ENCODE measurements at regions not wholly inside any gene's neighbourhood (a gene's known extent, or its start where the extent isn't known, plus 50 kb on each side); places are given as distances from the start of the nearest gene placed in this dataset.

DNA sequence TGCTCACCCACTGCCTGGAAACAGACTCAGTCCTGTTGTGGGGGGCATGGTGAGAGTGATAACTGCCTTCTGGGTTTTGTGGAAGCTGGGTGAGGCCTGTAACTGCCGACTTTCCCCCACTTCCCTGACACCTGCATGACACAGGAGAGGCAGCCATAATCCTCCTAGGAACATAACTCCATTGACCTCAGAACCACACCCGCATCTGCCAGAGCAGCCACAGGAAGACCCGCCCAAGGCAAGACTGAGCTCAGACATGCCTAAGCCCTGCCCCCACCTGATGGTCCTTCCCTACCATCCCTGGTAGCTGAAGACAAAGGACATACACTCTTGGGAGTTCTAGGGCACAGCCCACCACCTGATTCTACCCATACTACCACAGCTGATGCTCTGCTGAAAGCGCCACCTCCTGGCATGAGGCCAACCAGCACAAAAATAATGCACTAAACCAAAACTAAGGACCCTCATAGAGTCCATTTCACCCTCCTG, 326.7 kb downstream of the RBM26 start:
- FAIRE-seq: no peak

- FAIRE-seq: no peak
Observed at GRCh38 chr13:79075703-79076102, 330.4 kb downstream of the RBM26 start.

- no peak for FAIRE-seq
Observed at GRCh38 chr13:79070343-79070974, 335.6 kb downstream of the RBM26 start.

DNA sequence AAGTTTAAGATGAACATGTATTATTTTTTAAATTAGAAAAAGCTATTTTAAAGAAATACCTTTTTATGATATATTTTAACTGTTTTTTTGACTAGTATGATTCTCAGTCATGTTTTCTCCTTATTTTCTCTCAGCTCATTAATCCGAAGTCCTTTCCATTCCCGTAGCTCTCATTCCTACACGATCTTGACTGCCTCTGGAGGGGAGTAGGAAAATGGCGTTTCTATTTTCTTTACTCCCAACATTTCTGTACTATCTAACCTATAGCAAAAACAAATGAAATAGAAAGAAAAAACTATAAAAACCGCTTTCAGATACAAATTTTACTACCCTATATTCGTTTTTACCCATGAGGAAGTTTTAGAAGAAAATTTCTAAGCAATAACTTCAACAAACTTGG, 343.8 kb downstream of the RBM26 start:
- FAIRE-seq: no peak

GRCh38 chr13:79060216-79060615, 345.8 kb downstream of the RBM26 start:
- FAIRE-seq: no peak

DNA sequence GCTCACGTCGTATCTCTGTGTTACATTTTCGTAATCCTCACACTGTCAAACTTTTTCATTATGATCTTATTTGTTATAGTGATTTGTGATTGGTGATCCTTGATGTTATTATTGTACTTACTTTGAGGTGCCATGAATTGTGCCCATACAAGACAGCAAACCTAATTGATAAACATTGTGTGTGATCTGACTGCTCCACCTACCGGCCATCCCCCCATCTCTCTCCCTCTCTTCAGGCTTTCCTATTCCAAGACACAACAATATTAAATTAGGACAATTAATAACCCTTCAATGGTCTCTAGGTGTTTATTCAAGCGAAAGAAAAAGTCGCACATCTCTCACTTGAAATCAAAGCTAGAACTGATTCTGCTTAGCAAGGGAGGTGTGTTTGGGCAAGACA, 349.3 kb downstream of the RBM26 start:
- FAIRE-seq: no peak

GRCh38 chr13:79051472-79051871, 354.6 kb downstream of the RBM26 start:
- FAIRE-seq: no peak

DNA sequence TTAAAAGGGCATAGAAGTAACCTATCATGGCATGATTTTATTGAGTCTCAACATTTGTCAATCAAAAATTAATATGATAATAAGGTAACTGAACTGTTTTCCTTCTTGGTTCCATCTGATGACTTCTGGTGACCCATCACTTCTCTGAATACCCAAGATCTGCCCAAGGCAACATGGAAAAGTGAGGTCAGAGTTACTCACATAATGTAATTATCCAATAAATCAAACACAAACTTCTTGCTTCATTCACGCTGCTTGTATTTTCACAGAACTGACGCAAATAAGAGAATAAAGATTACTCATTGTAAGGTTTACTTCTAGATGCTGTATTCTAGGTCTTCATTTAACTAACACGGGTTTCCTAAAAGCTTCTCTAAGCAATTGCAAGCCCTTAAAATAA, 361.6 kb downstream of the RBM26 start:
- no peak for FAIRE-seq

GRCh38 chr13:79043208-79043607, 362.8 kb downstream of the RBM26 start:
- FAIRE-seq: no peak

GRCh38 chr13:79037197-79037596, 368.9 kb downstream of the RBM26 start:
- FAIRE-seq: no peak

DNA sequence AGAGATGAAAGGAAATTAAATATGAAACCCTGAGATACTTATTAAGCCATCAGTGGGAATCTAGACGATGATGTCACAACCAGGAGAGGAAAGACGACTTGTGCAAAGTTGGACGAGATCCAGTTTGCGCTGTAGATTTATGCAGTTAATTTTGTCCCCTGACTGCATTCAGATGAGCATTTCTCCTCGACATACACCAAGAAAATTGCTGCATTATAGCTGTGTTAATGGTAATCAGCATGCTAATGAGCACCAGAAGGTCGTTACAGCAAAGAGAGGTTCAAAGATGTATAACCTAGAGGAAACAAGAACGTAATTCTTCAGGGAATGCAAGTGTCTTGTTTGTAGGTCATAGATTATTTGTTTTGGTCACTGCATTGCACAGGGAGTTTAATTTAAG, 371.7 kb downstream of the RBM26 start:
- no peak for FAIRE-seq

GRCh38 chr13:79030513-79030912, 371.6 kb upstream of the OBI1 start:
- no peak for FAIRE-seq

DNA sequence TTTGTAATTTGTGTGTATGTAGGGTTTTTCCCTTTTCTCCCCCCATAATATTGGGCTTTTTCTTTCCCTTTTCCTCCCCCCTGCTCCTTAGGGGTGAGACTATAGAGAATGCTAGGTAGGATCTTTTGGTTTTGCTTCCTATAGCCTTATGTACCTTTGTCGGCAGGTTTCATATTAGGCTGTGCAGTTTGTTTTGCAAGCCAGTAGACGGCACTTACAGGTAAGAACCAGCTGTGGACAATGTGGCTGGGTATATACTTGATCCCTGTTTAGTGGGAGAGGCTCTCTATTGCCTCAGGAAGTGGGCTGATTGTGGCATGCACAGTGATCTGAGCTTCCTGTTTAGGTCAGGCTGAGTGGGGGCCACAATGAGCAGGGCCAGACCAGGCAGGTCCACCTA, 359.2 kb upstream of the OBI1 start:
- no peak for FAIRE-seq

DNA sequence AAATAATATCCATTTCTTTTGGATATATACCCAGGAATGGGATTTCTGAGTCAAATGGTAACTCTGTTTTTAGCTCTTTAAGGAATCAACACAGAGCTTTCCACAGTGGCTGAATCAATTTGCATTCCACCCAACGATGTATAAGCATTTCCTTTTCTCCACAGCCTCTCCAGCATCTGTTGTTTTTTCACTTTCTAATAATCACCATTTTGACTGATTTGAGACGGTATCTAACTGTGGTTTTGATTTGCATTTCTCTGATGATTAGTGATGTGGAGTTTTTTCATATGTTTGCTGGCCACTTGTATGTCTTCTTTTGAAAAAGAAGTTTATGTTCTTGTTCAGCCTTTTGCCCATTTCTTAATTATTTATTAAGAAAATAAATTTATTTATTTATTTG, 352.2 kb upstream of the OBI1 start:
- FAIRE-seq: no peak

- no peak for FAIRE-seq
Observed at GRCh38 chr13:79003989-79004898, 345.3 kb upstream of the OBI1 start.

- FAIRE-seq: no peak
Observed at GRCh38 chr13:78999494-78999893, 340.5 kb upstream of the OBI1 start.

- no peak for FAIRE-seq
Observed at GRCh38 chr13:78998630-78999315, 339.8 kb upstream of the OBI1 start.

DNA sequence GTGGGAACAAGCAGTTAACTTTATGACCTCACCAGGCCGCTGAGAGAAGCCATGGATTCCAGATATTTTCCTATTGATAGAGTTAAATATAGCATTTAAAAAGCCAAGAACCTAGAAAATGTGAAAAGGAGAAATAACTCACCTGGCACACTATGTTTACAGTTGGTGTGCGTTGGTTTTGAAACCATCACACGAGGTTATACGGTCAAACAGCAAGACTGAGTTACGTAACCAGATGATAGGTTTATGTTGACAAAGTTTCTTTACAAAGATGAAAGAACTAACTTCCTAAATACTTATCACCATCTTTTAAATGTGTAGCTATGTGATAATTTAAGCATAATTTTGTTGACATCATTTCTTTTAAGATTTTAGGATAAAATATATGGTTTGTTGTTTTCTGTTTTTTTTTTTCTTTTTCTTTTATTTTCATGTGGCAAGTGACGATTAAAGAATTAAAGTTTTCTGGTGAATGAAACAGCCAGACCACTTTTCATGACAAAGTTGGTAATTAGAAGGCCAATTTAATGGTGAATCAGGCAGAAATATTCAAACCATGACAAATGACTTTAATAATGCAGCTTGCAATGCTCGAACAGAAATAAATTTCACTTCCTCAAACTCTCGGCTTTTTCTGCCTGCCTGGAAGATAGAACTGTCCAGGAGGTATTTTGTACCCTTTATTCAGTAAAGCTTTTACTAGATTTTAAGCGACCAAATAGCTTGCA, 339.1 kb upstream of the OBI1 start:
- FAIRE-seq: no peak

DNA sequence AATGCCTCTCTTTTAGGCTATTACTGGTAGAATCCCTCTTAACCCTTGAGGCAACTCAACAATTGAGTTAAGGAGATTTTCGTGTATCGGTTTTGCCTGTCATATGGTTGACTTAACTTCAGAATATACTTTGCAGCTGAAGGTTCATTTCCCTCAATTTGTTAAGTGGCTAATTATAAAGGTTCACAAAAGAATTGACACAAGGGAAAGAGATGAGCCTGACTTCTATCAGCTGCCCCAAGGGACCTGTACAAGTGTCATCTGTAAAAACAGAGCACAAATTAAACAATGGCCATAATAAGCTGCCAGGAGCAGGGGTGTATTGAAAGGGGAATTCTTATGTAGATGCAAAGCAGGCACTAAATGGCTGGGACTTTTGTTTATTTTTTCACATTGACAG, 334.8 kb upstream of the OBI1 start:
- FAIRE-seq: no peak

GRCh38 chr13:78981913-78982312, 323.0 kb upstream of the OBI1 start:
- FAIRE-seq: no peak

- FAIRE-seq: no peak
Observed at GRCh38 chr13:78979349-78979748, 320.4 kb upstream of the OBI1 start.

GRCh38 chr13:78978381-78978998, 319.5 kb upstream of the OBI1 start:
- FAIRE-seq: peak; percentile 99

DNA sequence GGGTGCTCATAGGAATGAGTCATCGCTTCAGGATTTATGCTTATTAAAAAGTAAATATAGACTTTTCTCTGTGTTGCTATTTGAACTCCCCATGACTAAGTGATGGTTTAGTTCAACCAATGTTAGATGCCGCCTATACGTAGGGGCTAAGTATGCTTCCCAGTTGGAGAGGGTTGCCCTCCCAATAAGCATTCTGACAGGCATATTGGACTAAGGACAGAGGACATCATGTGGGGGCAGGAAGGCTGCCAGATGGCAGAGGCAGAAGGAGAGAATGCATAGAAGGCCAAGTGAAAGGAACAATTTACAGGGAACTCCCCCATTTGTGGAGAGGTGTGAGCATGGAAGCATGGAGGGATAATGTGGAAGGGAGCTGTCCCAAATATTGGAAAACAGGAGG, 318.4 kb upstream of the OBI1 start:
- no peak for FAIRE-seq

Data from islet of Langerhans (tissue), 1 donor.